ENCODE measurements at regions not wholly inside any gene's neighbourhood (a gene's known extent, or its start where the extent isn't known, plus 50 kb on each side); places are given as distances from the start of the nearest gene placed in this dataset.

DNA sequence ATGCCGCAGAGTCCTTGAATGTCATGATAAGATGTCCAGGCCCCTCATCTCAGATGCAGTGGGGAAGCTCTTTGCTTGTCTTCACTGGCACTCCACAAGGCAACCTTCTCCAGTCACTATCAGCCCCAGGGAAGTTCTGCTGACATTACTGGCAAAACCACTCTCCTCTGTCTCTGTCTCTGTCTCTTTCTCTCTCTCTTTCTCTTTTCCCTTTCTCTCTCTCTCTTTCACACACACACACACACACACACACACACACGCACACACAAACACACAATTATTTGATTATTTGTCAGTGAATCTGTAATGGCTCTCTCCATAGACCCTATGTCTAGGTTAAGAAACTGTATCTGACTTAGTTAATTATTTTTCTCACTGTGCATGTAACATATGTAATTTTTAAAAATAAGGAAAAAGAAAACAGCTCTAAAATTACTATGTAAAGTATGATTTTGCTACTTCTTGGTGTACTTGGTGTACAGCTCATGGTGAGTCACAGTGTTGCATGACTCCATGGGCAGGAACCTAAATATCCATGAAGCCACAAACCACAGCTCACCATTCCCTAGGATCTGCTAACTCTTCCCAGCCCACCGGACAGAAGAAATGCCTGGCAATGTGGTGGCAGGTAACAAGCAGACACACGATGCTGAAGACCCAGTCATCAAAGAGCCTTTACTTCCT, 594.9 kb upstream of the ID2 start:
- H3K4me2 ChIP-seq (ENCODE audit: low read length): no peak overlapping the region
- H3K4me3 ChIP-seq (ENCODE audit: low read length): no peak overlapping the region
- H3K9ac ChIP-seq (ENCODE audit: low read length): no peak overlapping the region
- H4K20me1 ChIP-seq (ENCODE audit: insufficient read depth): no peaks in the 10 kb centered on the region
- H3K27ac ChIP-seq (ENCODE audit: low read length): no peak overlapping the region
- H3K27me3 ChIP-seq (ENCODE audit: insufficient read depth, low read depth, low read length): no peaks in the 10 kb centered on the region
- no peaks in the 10 kb centered on the region for H3K36me3 ChIP-seq (ENCODE audit: insufficient read depth, low read length)
- no peaks in the 10 kb centered on the region for H3K79me2 ChIP-seq (replicated peaks; ENCODE audit: insufficient read depth, low read length)
- H3K9me2 ChIP-seq (ENCODE audit: insufficient read depth, low read length): no peaks in the 10 kb centered on the region
- TF ChIP-seq EP300 (conservative IDR thresholded peaks at IDR 0.05; ENCODE audit: poor library complexity, severe bottlenecking) (no peak), POLR2AphosphoS5 (IDR thresholded peaks at IDR 0.05) (no peak), TAF1 (IDR thresholded peaks at IDR 0.05; ENCODE audit: low read depth) (no peak), MXI1 (conservative IDR thresholded peaks at IDR 0.05; ENCODE audit: poor library complexity, severe bottlenecking) (no peak)
- TF ChIP-seq, protein P1, sequence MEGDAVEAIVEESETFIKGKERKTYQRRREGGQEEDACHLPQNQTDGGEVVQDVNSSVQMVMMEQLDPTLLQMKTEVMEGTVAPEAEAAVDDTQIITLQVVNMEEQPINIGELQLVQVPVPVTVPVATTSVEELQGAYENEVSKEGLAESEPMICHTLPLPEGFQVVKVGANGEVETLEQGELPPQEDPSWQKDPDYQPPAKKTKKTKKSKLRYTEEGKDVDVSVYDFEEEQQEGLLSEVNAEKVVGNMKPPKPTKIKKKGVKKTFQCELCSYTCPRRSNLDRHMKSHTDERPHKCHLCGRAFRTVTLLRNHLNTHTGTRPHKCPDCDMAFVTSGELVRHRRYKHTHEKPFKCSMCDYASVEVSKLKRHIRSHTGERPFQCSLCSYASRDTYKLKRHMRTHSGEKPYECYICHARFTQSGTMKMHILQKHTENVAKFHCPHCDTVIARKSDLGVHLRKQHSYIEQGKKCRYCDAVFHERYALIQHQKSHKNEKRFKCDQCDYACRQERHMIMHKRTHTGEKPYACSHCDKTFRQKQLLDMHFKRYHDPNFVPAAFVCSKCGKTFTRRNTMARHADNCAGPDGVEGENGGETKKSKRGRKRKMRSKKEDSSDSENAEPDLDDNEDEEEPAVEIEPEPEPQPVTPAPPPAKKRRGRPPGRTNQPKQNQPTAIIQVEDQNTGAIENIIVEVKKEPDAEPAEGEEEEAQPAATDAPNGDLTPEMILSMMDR (IDR thresholded peaks at IDR 0.05; ENCODE audit: poor library complexity, severe bottlenecking): no peak
- H3F3A ChIP-seq (ENCODE audit: insufficient read depth, low read length, poor library complexity, severe bottlenecking): no peaks in the 10 kb centered on the region
- no peaks in the 10 kb centered on the region for H3K9me3 ChIP-seq (ENCODE audit: low read length)
- H2AFZ ChIP-seq (ENCODE audit: low read depth, low read length): no peak overlapping the region

DNA sequence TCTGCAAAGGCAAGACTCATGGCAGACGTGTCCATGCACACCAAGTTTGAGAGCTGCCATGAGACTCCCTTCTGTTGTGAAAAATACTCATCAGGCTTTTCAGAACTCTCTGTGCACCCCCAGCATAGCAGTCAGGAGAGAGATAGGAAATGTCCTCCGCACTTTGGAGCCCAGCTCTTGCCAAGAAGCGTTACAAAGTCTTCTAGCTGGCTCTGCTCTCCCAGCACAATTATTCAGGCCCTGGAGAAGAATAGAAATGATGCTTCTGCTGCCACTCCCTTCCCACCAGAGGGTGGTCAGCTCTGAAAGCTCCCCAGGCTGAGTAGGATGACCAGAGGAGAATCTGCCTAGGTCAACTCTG, 594.4 kb upstream of the ID2 start:
- Histone ChIP-seq H3K9me2 (ENCODE audit: insufficient read depth, low read length) (no peaks in the 10 kb centered on the region), H3F3A (ENCODE audit: insufficient read depth, low read length, poor library complexity, severe bottlenecking) (no peaks in the 10 kb centered on the region), H4K20me1 (ENCODE audit: insufficient read depth) (no peaks in the 10 kb centered on the region), H3K4me3 (ENCODE audit: low read length) (no peak overlapping the region), H3K9ac (ENCODE audit: low read length) (no peak overlapping the region), H2AFZ (ENCODE audit: low read depth, low read length) (no peak overlapping the region), H3K36me3 (ENCODE audit: insufficient read depth, low read length) (no peaks in the 10 kb centered on the region), H3K27ac (ENCODE audit: low read length) (no peak overlapping the region), H3K9me3 (ENCODE audit: low read length) (no peaks in the 10 kb centered on the region), H3K27me3 (ENCODE audit: insufficient read depth, low read depth, low read length) (no peaks in the 10 kb centered on the region), H3K4me2 (ENCODE audit: low read length) (no peak overlapping the region), H3K79me2 (replicated peaks; ENCODE audit: insufficient read depth, low read length) (no peaks in the 10 kb centered on the region)
- TF ChIP-seq MXI1 (conservative IDR thresholded peaks at IDR 0.05; ENCODE audit: poor library complexity, severe bottlenecking) (no peak), POLR2AphosphoS5 (IDR thresholded peaks at IDR 0.05) (no peak), TAF1 (IDR thresholded peaks at IDR 0.05; ENCODE audit: low read depth) (no peak)
- TF ChIP-seq, protein P1 (IDR thresholded peaks at IDR 0.05; ENCODE audit: poor library complexity, severe bottlenecking): no peak

DNA sequence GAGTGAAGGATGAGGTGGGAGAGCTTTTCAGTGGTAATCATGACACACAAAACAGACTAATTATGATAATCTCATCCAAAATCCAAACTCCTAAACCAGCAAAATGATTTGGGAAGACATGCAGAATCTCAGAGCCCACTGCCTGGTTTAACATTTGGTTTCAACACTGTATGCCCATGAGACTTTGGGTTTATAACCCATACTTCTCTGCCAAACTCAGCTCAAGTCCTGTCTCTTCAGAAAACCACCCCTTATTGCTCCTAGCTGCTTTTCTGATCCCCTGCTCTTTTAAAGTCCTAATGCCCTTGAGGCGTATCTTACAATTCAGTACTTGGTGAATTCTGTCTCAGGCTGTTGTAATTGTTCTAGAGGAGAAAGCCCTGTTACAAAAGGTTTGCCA, 593.0 kb upstream of the ID2 start:
- TF ChIP-seq TAF1 (IDR thresholded peaks at IDR 0.05; ENCODE audit: low read depth): no peak
- TF ChIP-seq, protein P1 (IDR thresholded peaks at IDR 0.05; ENCODE audit: poor library complexity, severe bottlenecking): no peak
- no peak for TF ChIP-seq EZH2 (IDR thresholded peaks at IDR 0.05; ENCODE audit: borderline replicate concordance, insufficient read depth, low read length, poor library complexity, severe bottlenecking)
- no peak for TF ChIP-seq MXI1 (conservative IDR thresholded peaks at IDR 0.05; ENCODE audit: poor library complexity, severe bottlenecking)
- TF ChIP-seq RAD21 (conservative IDR thresholded peaks at IDR 0.05): no peak
- no peak for TF ChIP-seq POLR2AphosphoS5 (IDR thresholded peaks at IDR 0.05)
- no peak for TF ChIP-seq EP300 (conservative IDR thresholded peaks at IDR 0.05; ENCODE audit: poor library complexity, severe bottlenecking)
- TF ChIP-seq, protein P2, sequence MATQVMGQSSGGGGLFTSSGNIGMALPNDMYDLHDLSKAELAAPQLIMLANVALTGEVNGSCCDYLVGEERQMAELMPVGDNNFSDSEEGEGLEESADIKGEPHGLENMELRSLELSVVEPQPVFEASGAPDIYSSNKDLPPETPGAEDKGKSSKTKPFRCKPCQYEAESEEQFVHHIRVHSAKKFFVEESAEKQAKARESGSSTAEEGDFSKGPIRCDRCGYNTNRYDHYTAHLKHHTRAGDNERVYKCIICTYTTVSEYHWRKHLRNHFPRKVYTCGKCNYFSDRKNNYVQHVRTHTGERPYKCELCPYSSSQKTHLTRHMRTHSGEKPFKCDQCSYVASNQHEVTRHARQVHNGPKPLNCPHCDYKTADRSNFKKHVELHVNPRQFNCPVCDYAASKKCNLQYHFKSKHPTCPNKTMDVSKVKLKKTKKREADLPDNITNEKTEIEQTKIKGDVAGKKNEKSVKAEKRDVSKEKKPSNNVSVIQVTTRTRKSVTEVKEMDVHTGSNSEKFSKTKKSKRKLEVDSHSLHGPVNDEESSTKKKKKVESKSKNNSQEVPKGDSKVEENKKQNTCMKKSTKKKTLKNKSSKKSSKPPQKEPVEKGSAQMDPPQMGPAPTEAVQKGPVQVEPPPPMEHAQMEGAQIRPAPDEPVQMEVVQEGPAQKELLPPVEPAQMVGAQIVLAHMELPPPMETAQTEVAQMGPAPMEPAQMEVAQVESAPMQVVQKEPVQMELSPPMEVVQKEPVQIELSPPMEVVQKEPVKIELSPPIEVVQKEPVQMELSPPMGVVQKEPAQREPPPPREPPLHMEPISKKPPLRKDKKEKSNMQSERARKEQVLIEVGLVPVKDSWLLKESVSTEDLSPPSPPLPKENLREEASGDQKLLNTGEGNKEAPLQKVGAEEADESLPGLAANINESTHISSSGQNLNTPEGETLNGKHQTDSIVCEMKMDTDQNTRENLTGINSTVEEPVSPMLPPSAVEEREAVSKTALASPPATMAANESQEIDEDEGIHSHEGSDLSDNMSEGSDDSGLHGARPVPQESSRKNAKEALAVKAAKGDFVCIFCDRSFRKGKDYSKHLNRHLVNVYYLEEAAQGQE (IDR thresholded peaks at IDR 0.05; ENCODE audit: borderline replicate concordance): no peak
- TF ChIP-seq SMC3 (conservative IDR thresholded peaks at IDR 0.05; ENCODE audit: poor library complexity): no peak
- H3K4me2 ChIP-seq (ENCODE audit: low read length): no peak overlapping the region
- no peak overlapping the region for H2AFZ ChIP-seq (ENCODE audit: low read depth, low read length)
- no peaks in the 10 kb centered on the region for H4K20me1 ChIP-seq (ENCODE audit: insufficient read depth)
- no peaks in the 10 kb centered on the region for H3K9me2 ChIP-seq (ENCODE audit: insufficient read depth, low read length)
- H3K9me3 ChIP-seq (ENCODE audit: low read length): no peaks in the 10 kb centered on the region
- no peaks in the 10 kb centered on the region for H3K79me2 ChIP-seq (replicated peaks; ENCODE audit: insufficient read depth, low read length)
- H3K9ac ChIP-seq (ENCODE audit: low read length): no peak overlapping the region
- no peaks in the 10 kb centered on the region for H3F3A ChIP-seq (ENCODE audit: insufficient read depth, low read length, poor library complexity, severe bottlenecking)
- no peak overlapping the region for H3K27ac ChIP-seq (ENCODE audit: low read length)
- H3K4me3 ChIP-seq (ENCODE audit: low read length): no peak overlapping the region
- H3K36me3 ChIP-seq (ENCODE audit: insufficient read depth, low read length): no peaks in the 10 kb centered on the region
- H3K27me3 ChIP-seq (ENCODE audit: insufficient read depth, low read depth, low read length): no peaks in the 10 kb centered on the region

All from neural cell (in vitro differentiated cells).